Tibial nerve (tissue), 4 donors: ENCODE measurements at regions not wholly inside any gene's neighbourhood (a gene's known extent, or its start where the extent isn't known, plus 50 kb on each side); places are given as distances from the start of the nearest gene placed in this dataset.

Experiments used
- DNase-seq, 2 donors: peaks; one replicate each; pipeline ENCODE4 v3.0.0-alpha.2; 2019; ENCODE audit warnings: low spot score in 2 of 2
- H3K27ac ChIP-seq, 4 donors: fragments of 200-600 bp; sonication (generic) in 3 of 4; one replicate each; pipeline ENCODE4 v1.5.1; 2017 to 2019; ENCODE audit warnings: mild to moderate bottlenecking in 1 of 4
- H3K27me3 ChIP-seq, 2 donors: fragments of 200-600 bp; sonication (generic) in 1 of 2; one replicate each; pipeline versions ENCODE4 v1.5.1 to v1.6.0; 2017 to 2019
- H3K36me3 ChIP-seq, 3 donors: fragments of 200-600 bp; sonication (generic); one replicate each; pipeline ENCODE4 v1.5.1; 2018 to 2019
- H3K4me1 ChIP-seq, 4 donors: fragments of 200-600 bp; sonication (generic) in 3 of 4; one replicate each; pipeline ENCODE4 v1.5.1; 2017 to 2019
- H3K4me3 ChIP-seq, 4 donors: fragments of 200-600 bp; sonication (generic) in 3 of 4; one replicate each; pipeline ENCODE4 v1.5.1; 2017 to 2019; ENCODE audit warnings: mild to moderate bottlenecking in 1 of 4, moderate library complexity in 1 of 4
- H3K9me3 ChIP-seq, 4 donors: fragments of 200-600 bp; sonication (generic) in 3 of 4; one replicate each; pipeline ENCODE4 v1.5.1; 2017 to 2019
- EP300 ChIP-seq, 2 donors: sonication (generic); formaldehyde crosslinking; IDR thresholded peaks; one replicate each; pipeline ENCODE4 v1.6.1; 2017; ENCODE audit warnings: antibody characterized with exemption in 2 of 2, mild to moderate bottlenecking in 1 of 2
- POLR2A ChIP-seq, 2 donors: fragments of 450-650 bp; IDR thresholded peaks; one replicate each; pipeline ENCODE4 v1.6.1; 2017; ENCODE audit warnings: antibody characterized with exemption in 2 of 2, mild to moderate bottlenecking in 2 of 2, moderate library complexity in 2 of 2
- WGBS, 2 donors: methylation state at CpG; one replicate each; pipeline ENCODE4 v1.1.5; 2018; 5-methylcytosine and 5-hydroxymethylcytosine counted together
- TF ChIP-seq, protein P1 (sequence below), 5 experiments: fragments of 200-600 bp in 3 of 5; fragments of 450-650 bp in 2 of 5; sonication (generic) in 3 of 5; IDR thresholded peaks; one replicate each; pipeline ENCODE4 v1.5.1; 2016 to 2019; ENCODE audit warnings: antibody characterized with exemption in 5 of 5, mild to moderate bottlenecking in 3 of 5, moderate library complexity in 2 of 5

- Histone ChIP-seq H3K27ac (no peak overlapping the region), H3K36me3 (no peaks in the 10 kb centered on the region), H3K9me3 (no peaks in the 10 kb centered on the region), H3K27me3 (no peaks in the 10 kb centered on the region), H3K4me1 (no peaks in the 10 kb centered on the region), H3K4me3 (no peak overlapping the region)
- DNase-seq = no peak
- 70 to 74% methylated on average over 2 of the region's 2 CpGs for WGBS, 2 donors
- TF ChIP-seq, protein P1, sequence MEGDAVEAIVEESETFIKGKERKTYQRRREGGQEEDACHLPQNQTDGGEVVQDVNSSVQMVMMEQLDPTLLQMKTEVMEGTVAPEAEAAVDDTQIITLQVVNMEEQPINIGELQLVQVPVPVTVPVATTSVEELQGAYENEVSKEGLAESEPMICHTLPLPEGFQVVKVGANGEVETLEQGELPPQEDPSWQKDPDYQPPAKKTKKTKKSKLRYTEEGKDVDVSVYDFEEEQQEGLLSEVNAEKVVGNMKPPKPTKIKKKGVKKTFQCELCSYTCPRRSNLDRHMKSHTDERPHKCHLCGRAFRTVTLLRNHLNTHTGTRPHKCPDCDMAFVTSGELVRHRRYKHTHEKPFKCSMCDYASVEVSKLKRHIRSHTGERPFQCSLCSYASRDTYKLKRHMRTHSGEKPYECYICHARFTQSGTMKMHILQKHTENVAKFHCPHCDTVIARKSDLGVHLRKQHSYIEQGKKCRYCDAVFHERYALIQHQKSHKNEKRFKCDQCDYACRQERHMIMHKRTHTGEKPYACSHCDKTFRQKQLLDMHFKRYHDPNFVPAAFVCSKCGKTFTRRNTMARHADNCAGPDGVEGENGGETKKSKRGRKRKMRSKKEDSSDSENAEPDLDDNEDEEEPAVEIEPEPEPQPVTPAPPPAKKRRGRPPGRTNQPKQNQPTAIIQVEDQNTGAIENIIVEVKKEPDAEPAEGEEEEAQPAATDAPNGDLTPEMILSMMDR (IDR thresholded peaks at IDR 0.05) = no peak
- TF ChIP-seq EP300 (IDR thresholded peaks at IDR 0.05) (no peak), POLR2A (IDR thresholded peaks at IDR 0.05) (no peak)
Observed at GRCh38 chr5:58285900-58286299, 174.0 kb downstream of the PLK2 start.

- no peaks in the 10 kb centered on the region for H3K27me3 ChIP-seq
- WGBS, 2 donors = 86 to 92% methylated on average over 2 of the region's 2 CpGs
- H3K36me3 ChIP-seq = no peaks in the 10 kb centered on the region
- H3K9me3 ChIP-seq = no peaks in the 10 kb centered on the region
- no peak for DNase-seq
- H3K27ac ChIP-seq = no peak overlapping the region
- H3K4me1 ChIP-seq = no peaks in the 10 kb centered on the region
- H3K4me3 ChIP-seq = no peak overlapping the region
- TF ChIP-seq EP300 (IDR thresholded peaks at IDR 0.05) (no peak), POLR2A (IDR thresholded peaks at IDR 0.05) (no peak)
- TF ChIP-seq, protein P1 (IDR thresholded peaks at IDR 0.05) = no peak
Observed at GRCh38 chr5:58284886-58285285, 175.0 kb downstream of the PLK2 start.

GRCh38 chr5:58281189-58281588 is 178.7 kb downstream of the PLK2 start:
- Histone ChIP-seq H3K4me1 (no peaks in the 10 kb centered on the region), H3K27ac (no peak overlapping the region), H3K4me3 (no peak overlapping the region), H3K27me3 (no peaks in the 10 kb centered on the region), H3K36me3 (no peaks in the 10 kb centered on the region), H3K9me3 (no peaks in the 10 kb centered on the region)
- no peak for DNase-seq
- TF ChIP-seq EP300 (IDR thresholded peaks at IDR 0.05) (no peak), POLR2A (IDR thresholded peaks at IDR 0.05) (no peak)
- TF ChIP-seq, protein P1 (IDR thresholded peaks at IDR 0.05) = no peak
- 87% methylated on average over 2 of the region's 2 CpGs for WGBS, 2 donors

GRCh38 chr5:58279259-58279658 is 180.6 kb downstream of the PLK2 start:
- Histone ChIP-seq H3K9me3 (no peaks in the 10 kb centered on the region), H3K4me3 (no peak overlapping the region), H3K36me3 (no peaks in the 10 kb centered on the region), H3K27ac (no peak overlapping the region), H3K4me1 (no peaks in the 10 kb centered on the region), H3K27me3 (no peaks in the 10 kb centered on the region)
- WGBS, 2 donors = 85 to 92% methylated on average over 1 of the region's 1 CpG
- TF ChIP-seq, protein P1 (IDR thresholded peaks at IDR 0.05) = no peak
- no peak for TF ChIP-seq POLR2A (IDR thresholded peaks at IDR 0.05)
- TF ChIP-seq EP300 (IDR thresholded peaks at IDR 0.05) = no peak
- DNase-seq = no peak

GRCh38 chr5:58276431-58276830 is 183.5 kb downstream of the PLK2 start:
- Histone ChIP-seq H3K27ac (no peak overlapping the region), H3K36me3 (no peaks in the 10 kb centered on the region), H3K4me1 (no peaks in the 10 kb centered on the region), H3K27me3 (no peaks in the 10 kb centered on the region), H3K9me3 (no peaks in the 10 kb centered on the region), H3K4me3 (no peak overlapping the region)
- WGBS, 2 donors = 92 to 97% methylated on average over 3 of the region's 3 CpGs
- DNase-seq = no peak
- TF ChIP-seq EP300 (IDR thresholded peaks at IDR 0.05) (no peak), POLR2A (IDR thresholded peaks at IDR 0.05) (no peak)
- TF ChIP-seq, protein P1 (IDR thresholded peaks at IDR 0.05) = no peak
